ENCODE measurements at regions not wholly inside any gene's neighbourhood (a gene's known extent, or its start where the extent isn't known, plus 50 kb on each side); places are given as distances from the start of the nearest gene placed in this dataset.

DNA sequence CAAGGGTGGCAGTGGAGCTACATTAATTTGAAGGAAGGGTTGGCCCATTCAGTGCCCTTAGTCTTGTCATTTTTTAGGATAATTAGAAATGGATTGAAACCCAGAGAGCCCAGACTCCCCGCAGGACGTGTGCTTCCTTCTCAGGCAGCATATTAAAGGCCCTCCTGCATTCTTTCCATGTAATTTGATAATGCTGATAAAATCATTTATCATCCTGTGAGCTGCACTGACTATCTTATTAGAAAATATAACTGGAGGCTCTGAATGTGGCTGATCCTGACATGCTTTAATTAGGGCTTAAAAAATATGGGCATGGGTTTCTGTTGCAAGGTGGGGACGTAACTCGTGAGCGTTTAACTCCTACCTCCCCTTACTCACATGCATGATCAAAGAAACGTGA is 148.1 kb downstream of the ACKR3 start:
- no peak for TF ChIP-seq POLR2A (IDR thresholded peaks at IDR 0.05)
- TF ChIP-seq, protein P1, sequence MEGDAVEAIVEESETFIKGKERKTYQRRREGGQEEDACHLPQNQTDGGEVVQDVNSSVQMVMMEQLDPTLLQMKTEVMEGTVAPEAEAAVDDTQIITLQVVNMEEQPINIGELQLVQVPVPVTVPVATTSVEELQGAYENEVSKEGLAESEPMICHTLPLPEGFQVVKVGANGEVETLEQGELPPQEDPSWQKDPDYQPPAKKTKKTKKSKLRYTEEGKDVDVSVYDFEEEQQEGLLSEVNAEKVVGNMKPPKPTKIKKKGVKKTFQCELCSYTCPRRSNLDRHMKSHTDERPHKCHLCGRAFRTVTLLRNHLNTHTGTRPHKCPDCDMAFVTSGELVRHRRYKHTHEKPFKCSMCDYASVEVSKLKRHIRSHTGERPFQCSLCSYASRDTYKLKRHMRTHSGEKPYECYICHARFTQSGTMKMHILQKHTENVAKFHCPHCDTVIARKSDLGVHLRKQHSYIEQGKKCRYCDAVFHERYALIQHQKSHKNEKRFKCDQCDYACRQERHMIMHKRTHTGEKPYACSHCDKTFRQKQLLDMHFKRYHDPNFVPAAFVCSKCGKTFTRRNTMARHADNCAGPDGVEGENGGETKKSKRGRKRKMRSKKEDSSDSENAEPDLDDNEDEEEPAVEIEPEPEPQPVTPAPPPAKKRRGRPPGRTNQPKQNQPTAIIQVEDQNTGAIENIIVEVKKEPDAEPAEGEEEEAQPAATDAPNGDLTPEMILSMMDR (IDR thresholded peaks at IDR 0.05), result no peak
